Uterus (tissue), 3 donors: ENCODE measurements at regions not wholly inside any gene's neighbourhood (a gene's known extent, or its start where the extent isn't known, plus 50 kb on each side); places are given as distances from the start of the nearest gene placed in this dataset.

ENCODE experiments used
- DNase-seq, 2 donors: peaks; one replicate each; pipeline ENCODE4 v3.0.0-alpha.2; 2019 to 2020
- H3K27ac ChIP-seq, 2 donors: fragments of 200-600 bp; sonication (generic); 1 replicate in 1 of 2; 2 replicates in 1 of 2; pipeline ENCODE4 v1.5.1; 2016 to 2018
- H3K27me3 ChIP-seq, 2 donors: fragments of 200-600 bp; sonication (generic); one replicate each; pipeline ENCODE4 v1.5.1; 2018 to 2019; ENCODE audit warnings: control low read depth in 1 of 2
- H3K36me3 ChIP-seq, 2 donors: fragments of 200-600 bp; sonication (generic); one replicate each; pipeline ENCODE4 v1.5.1; 2019; ENCODE audit warnings: control low read depth in 1 of 2
- H3K4me1 ChIP-seq, 2 donors: fragments of 200-600 bp; sonication (generic); one replicate each; pipeline ENCODE4 v1.5.1; 2018 to 2019; ENCODE audit warnings: control low read depth in 1 of 2
- H3K4me3 ChIP-seq, 2 donors: fragments of 200-600 bp; sonication (generic); 1 replicate in 1 of 2; 2 replicates in 1 of 2; pipeline ENCODE4 v1.5.1; 2018 to 2019; ENCODE audit warnings: mild to moderate bottlenecking in 1 of 2
- H3K9me3 ChIP-seq, 2 donors: fragments of 200-600 bp; sonication (generic); one replicate each; pipeline ENCODE4 v1.5.1; 2019; ENCODE audit warnings: control low read depth in 1 of 2
- POLR2A ChIP-seq, 2 donors: fragments of 450-650 bp; IDR thresholded peaks; one replicate each; pipeline ENCODE4 v1.6.1; 2016; ENCODE audit warnings: antibody characterized with exemption in 2 of 2, mild to moderate bottlenecking in 1 of 2, moderate library complexity in 1 of 2
- intact Hi-C: fragments of 100-400 bp; cut with DNase I; formaldehyde crosslinking; loops from one replicate; pipeline ENCODE4 v1.15.1; 2023; ENCODE audit warnings: low total_unique reads
- TF ChIP-seq, protein P1 (sequence below), 4 experiments: fragments of 200-600 bp in 2 of 4; fragments of 450-650 bp in 2 of 4; sonication (generic) in 2 of 4; IDR thresholded peaks; one replicate each; pipeline ENCODE4 v1.5.1; 2016 to 2019; ENCODE audit warnings: antibody characterized with exemption in 4 of 4, mild to moderate bottlenecking in 2 of 4, moderate library complexity in 1 of 4
- donor health status: DM: yes; HTN: yes; CAD: no.

- no peaks in the 10 kb centered on the region for H3K4me1 ChIP-seq
- H3K27me3 ChIP-seq: no peaks in the 10 kb centered on the region
- no peak overlapping the region for H3K4me3 ChIP-seq
- DNase-seq: no peak
- H3K9me3 ChIP-seq: no peaks in the 10 kb centered on the region
- H3K27ac ChIP-seq: no peak overlapping the region
- TF ChIP-seq, protein P1, sequence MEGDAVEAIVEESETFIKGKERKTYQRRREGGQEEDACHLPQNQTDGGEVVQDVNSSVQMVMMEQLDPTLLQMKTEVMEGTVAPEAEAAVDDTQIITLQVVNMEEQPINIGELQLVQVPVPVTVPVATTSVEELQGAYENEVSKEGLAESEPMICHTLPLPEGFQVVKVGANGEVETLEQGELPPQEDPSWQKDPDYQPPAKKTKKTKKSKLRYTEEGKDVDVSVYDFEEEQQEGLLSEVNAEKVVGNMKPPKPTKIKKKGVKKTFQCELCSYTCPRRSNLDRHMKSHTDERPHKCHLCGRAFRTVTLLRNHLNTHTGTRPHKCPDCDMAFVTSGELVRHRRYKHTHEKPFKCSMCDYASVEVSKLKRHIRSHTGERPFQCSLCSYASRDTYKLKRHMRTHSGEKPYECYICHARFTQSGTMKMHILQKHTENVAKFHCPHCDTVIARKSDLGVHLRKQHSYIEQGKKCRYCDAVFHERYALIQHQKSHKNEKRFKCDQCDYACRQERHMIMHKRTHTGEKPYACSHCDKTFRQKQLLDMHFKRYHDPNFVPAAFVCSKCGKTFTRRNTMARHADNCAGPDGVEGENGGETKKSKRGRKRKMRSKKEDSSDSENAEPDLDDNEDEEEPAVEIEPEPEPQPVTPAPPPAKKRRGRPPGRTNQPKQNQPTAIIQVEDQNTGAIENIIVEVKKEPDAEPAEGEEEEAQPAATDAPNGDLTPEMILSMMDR (IDR thresholded peaks at IDR 0.05): no peak
- TF ChIP-seq POLR2A (IDR thresholded peaks at IDR 0.05): no peak
- intact Hi-C loops: no loop called here
- H3K36me3 ChIP-seq: no peaks in the 10 kb centered on the region
Observed at GRCh38 chr5:38207343-38207742, 51.0 kb upstream of the EGFLAM start.

DNA sequence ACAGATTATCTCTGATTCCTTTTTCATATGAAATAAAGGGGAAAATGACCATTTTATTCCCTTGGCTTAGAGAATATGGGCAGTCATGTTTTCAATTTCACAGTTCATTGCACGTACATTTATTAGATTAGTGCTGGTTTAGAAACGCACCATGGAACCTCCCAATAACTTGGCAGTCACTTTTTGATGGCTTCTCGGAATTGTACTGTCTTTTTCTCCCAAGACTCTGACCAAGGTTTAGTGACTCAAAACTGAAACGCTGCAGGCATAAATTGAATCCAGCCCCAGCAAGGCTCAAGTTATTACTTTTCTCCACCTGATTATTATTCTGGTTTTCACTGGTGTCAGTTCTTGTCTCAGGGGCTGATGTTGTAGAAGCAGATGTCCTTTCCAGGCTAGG lies 55.6 kb upstream of the EGFLAM start:
- H3K9me3 ChIP-seq: no peaks in the 10 kb centered on the region
- no peak for DNase-seq
- no peaks in the 10 kb centered on the region for H3K27me3 ChIP-seq
- H3K36me3 ChIP-seq: no peaks in the 10 kb centered on the region
- intact Hi-C loops: no loop called here
- TF ChIP-seq POLR2A (IDR thresholded peaks at IDR 0.05): no peak
- TF ChIP-seq, protein P1 (IDR thresholded peaks at IDR 0.05): no peak
- no peaks in the 10 kb centered on the region for H3K4me1 ChIP-seq
- no peak overlapping the region for H3K4me3 ChIP-seq
- no peak overlapping the region for H3K27ac ChIP-seq

GRCh38 chr5:38200872-38201557 lies 57.3 kb upstream of the EGFLAM start:
- Histone ChIP-seq H3K36me3 (no peaks in the 10 kb centered on the region), H3K27me3 (no peaks in the 10 kb centered on the region), H3K4me3 (no peak overlapping the region), H3K9me3 (no peaks in the 10 kb centered on the region), H3K4me1 (no peaks in the 10 kb centered on the region), H3K27ac (no peak overlapping the region)
- intact Hi-C loops: no loop called here
- no peak for DNase-seq
- TF ChIP-seq POLR2A (IDR thresholded peaks at IDR 0.05): no peak
- TF ChIP-seq, protein P1 (IDR thresholded peaks at IDR 0.05): no peak

DNA sequence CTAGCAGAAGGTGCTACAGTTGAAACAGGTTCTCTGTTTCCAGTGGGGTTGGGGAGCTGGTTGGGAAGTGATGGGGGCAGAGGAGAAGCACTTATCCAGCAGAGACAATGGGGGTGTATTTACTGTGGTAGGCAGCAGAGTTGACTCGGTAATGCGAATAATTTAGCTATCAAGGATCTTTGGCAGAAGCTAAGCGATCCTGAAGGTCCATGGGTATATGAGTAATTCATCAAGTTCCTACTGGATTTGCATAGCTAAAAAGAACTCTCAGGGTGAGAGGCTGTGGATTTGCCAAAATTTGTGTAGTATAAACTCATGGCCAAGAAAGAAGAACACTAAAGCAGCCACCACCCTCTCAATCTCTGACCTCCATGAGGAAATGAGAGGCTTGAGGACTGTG lies 61.2 kb upstream of the EGFLAM start:
- Histone ChIP-seq H3K4me1 (no peaks in the 10 kb centered on the region), H3K36me3 (no peaks in the 10 kb centered on the region), H3K9me3 (no peaks in the 10 kb centered on the region), H3K27ac (no peak overlapping the region), H3K27me3 (no peaks in the 10 kb centered on the region), H3K4me3 (no peak overlapping the region)
- TF ChIP-seq POLR2A (IDR thresholded peaks at IDR 0.05): no peak
- TF ChIP-seq, protein P1 (IDR thresholded peaks at IDR 0.05): no peak
- intact Hi-C loops: no loop called here
- DNase-seq: no peak

DNA sequence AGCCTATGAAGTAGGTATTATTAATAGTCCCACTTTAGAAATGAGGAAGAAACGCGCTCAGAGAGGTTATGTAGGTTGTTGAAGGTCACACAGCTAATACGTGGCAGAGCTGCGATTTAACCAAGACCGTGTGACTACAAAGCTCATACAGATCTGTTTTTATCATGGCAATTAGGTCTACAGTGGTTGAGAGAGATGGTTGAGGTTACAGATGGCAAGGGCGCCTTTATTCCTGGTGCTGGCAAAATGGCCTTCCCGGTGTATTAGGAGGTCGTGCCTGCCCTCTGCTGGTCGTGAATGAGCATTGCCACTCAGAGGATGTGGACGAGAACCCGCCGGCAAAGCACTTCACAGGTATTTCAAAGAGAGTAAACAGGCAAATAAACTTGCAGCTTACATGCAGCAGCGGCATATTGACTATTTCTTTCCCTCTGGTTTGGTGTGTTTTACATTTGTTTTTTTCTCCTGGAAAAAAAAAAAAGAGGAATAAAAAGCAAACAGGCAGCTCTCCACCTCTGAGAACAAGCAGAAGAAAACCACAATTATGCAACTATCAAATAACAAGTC lies 65.3 kb upstream of the EGFLAM start:
- no peak overlapping the region for H3K4me3 ChIP-seq
- TF ChIP-seq, protein P1 (IDR thresholded peaks at IDR 0.05): peak; percentile 74 to 81 (median 75)
- no peak for TF ChIP-seq POLR2A (IDR thresholded peaks at IDR 0.05)
- intact Hi-C loops: no loop called here
- no peaks in the 10 kb centered on the region for H3K27me3 ChIP-seq
- H3K36me3 ChIP-seq: no peaks in the 10 kb centered on the region
- no peaks in the 10 kb centered on the region for H3K4me1 ChIP-seq
- H3K9me3 ChIP-seq: no peaks in the 10 kb centered on the region
- H3K27ac ChIP-seq: no peak overlapping the region
- peak; percentile 54 to 66 for DNase-seq
